OCI-LY7 (cell line): ENCODE measurements at regions not wholly inside any gene's neighbourhood (a gene's known extent, or its start where the extent isn't known, plus 50 kb on each side); places are given as distances from the start of the nearest gene placed in this dataset. TPM values are rescaled to one million over a fixed set of nuclear protein-coding genes. Genes with fewer than 3 reads are reported as not detected.

Source experiments
- small RNA-seq: library from RNA; depleted of rRNA; stranded (forward); fragments of <200 nt; gene quantifications from one replicate; pipeline ENCODE3, GENCODE V24; 2014

Small RNAs in the stretch of these regions (small RNA-seq; reads per million reads assigned to genes)
- gene AP000676.1, result not detected
- gene RF00026, result not detected
- gene RNU6-1135P, result not detected
